ENCODE measurements at regions not wholly inside any gene's neighbourhood (a gene's known extent, or its start where the extent isn't known, plus 50 kb on each side); places are given as distances from the start of the nearest gene placed in this dataset.
A peak's percentile ranks its signal among the peaks of the same experiment; 100 is the strongest.
"Not testable (repeated sequence)": the region's sequence is repeated elsewhere in the genome, so short reads cannot be mapped to it uniquely, and the experiment has no call there.

- no peak for DNase-seq (ENCODE audit: low spot score)
Observed at GRCh38 chr3:166522017-166522416, 684.8 kb upstream of the BCHE start.

- DNase-seq (ENCODE audit: low spot score): no peak
Observed at GRCh38 chr3:166519443-166519842, 682.2 kb upstream of the BCHE start.

- no peak for DNase-seq (ENCODE audit: low spot score)
Observed at GRCh38 chr3:166518040-166518439, 680.8 kb upstream of the BCHE start.

- peak; percentile 50 for DNase-seq (ENCODE audit: low spot score)
Observed at GRCh38 chr3:166510382-166510781, 673.2 kb upstream of the BCHE start.

- DNase-seq (ENCODE audit: low spot score): not testable (repeated sequence)
Observed at GRCh38 chr3:166500420-166500819, 663.2 kb upstream of the BCHE start.

- DNase-seq (ENCODE audit: low spot score): no peak
Observed at GRCh38 chr3:166499636-166500035, 662.4 kb upstream of the BCHE start.

GRCh38 chr3:166498446-166498845 is 661.2 kb upstream of the BCHE start:
- no peak for DNase-seq (ENCODE audit: low spot score)

GRCh38 chr3:166489826-166490225 is 652.6 kb upstream of the BCHE start:
- DNase-seq (ENCODE audit: low spot score): no peak

GRCh38 chr3:166488977-166489672 is 651.9 kb upstream of the BCHE start:
- DNase-seq (ENCODE audit: low spot score): no peak

- DNase-seq (ENCODE audit: low spot score): no peak
Observed at GRCh38 chr3:166484470-166484869, 647.2 kb upstream of the BCHE start.

- no peak for DNase-seq (ENCODE audit: low spot score)
Observed at GRCh38 chr3:166481340-166481739, 644.1 kb upstream of the BCHE start.

- no peak for DNase-seq (ENCODE audit: low spot score)
Observed at GRCh38 chr3:166478356-166478755, 641.1 kb upstream of the BCHE start.

- no peak for DNase-seq (ENCODE audit: low spot score)
Observed at GRCh38 chr3:166473501-166473900, 636.3 kb upstream of the BCHE start.

GRCh38 chr3:166472015-166472414 is 634.8 kb upstream of the BCHE start:
- no peak for DNase-seq (ENCODE audit: low spot score)

- no peak for DNase-seq (ENCODE audit: low spot score)
Observed at GRCh38 chr3:166471074-166471767, 634.0 kb upstream of the BCHE start.

GRCh38 chr3:166462891-166463470 is 625.8 kb upstream of the BCHE start:
- DNase-seq (ENCODE audit: low spot score): no peak

- no peak for DNase-seq (ENCODE audit: low spot score)
Observed at GRCh38 chr3:166461626-166462025, 624.4 kb upstream of the BCHE start.

- no peak for DNase-seq (ENCODE audit: low spot score)
Observed at GRCh38 chr3:166457382-166457781, 620.2 kb upstream of the BCHE start.

GRCh38 chr3:166456286-166456685 is 619.1 kb upstream of the BCHE start:
- DNase-seq (ENCODE audit: low spot score): no peak

- no peak for DNase-seq (ENCODE audit: low spot score)
Observed at GRCh38 chr3:166455744-166456143, 618.5 kb upstream of the BCHE start.

- no peak for DNase-seq (ENCODE audit: low spot score)
Observed at GRCh38 chr3:166453478-166453877, 616.3 kb upstream of the BCHE start.

GRCh38 chr3:166451997-166452396 is 614.8 kb upstream of the BCHE start:
- DNase-seq (ENCODE audit: low spot score): no peak

- DNase-seq (ENCODE audit: low spot score): no peak
Observed at GRCh38 chr3:166447513-166447912, 610.3 kb upstream of the BCHE start.
